Neural cell (in vitro differentiated cells): ENCODE measurements at regions not wholly inside any gene's neighbourhood (a gene's known extent, or its start where the extent isn't known, plus 50 kb on each side); places are given as distances from the start of the nearest gene placed in this dataset.
A peak's percentile ranks its signal among the peaks of the same experiment; 100 is the strongest.

Experiments
- H2AFZ ChIP-seq: fragments of 200-600, 300-800 bp; sonication (generic), shearing (Covaris generic); 2 replicates; pipeline ENCODE4 v1.6.0; 2014; ENCODE audit warnings: low read depth, mild to moderate bottlenecking, antibody characterized with exemption, low read length, moderate library complexity
- H3F3A ChIP-seq: fragments of 200-600 bp; shearing (Covaris generic); 2 replicates; pipeline ENCODE4 v1.6.1; 2016; ENCODE audit warnings: mild to moderate bottlenecking, moderate library complexity, mixed read lengths, antibody characterized with exemption, low read length; ENCODE audit not compliant: insufficient read depth, poor library complexity, severe bottlenecking
- H3K27ac ChIP-seq: fragments of 200-600, 300-800 bp; sonication (generic), shearing (Covaris generic); 2 replicates; pipeline ENCODE4 v1.5.1; 2014; ENCODE audit warnings: mild to moderate bottlenecking, low read length, moderate library complexity
- H3K27me3 ChIP-seq: fragments of 300-800, 200-600 bp; sonication (generic), shearing (Covaris generic); 2 replicates; pipeline ENCODE4 v1.6.0; 2014; ENCODE audit warnings: mild to moderate bottlenecking, low read depth, low read length, moderate library complexity; ENCODE audit not compliant: insufficient read depth
- H3K36me3 ChIP-seq: fragments of 300-800, 200-600 bp; sonication (generic), shearing (Covaris generic); 2 replicates; pipeline ENCODE4 v1.5.1; 2014; ENCODE audit warnings: mild to moderate bottlenecking, antibody characterized with exemption, low read length, moderate library complexity; ENCODE audit not compliant: insufficient read depth
- H3K4me2 ChIP-seq: fragments of 300-800, 200-600 bp; sonication (generic), shearing (Covaris generic); 2 replicates; pipeline ENCODE4 v1.6.0; 2014; ENCODE audit warnings: mild to moderate bottlenecking, low read length
- H3K4me3 ChIP-seq: fragments of 300-800, 200-600 bp; sonication (generic), shearing (Covaris generic); 2 replicates; pipeline ENCODE4 v1.5.1; 2014; ENCODE audit warnings: mild to moderate bottlenecking, low read length, moderate library complexity
- H3K79me2 ChIP-seq: fragments of 200-600 bp; shearing (Covaris generic); replicated peaks from 2 replicates; pipeline ENCODE4 v1.6.0; 2014; ENCODE audit warnings: mild to moderate bottlenecking, low read length, moderate library complexity; ENCODE audit not compliant: insufficient read depth
- H3K9ac ChIP-seq: fragments of 300-800, 200-600 bp; sonication (generic), shearing (Covaris generic); 2 replicates; pipeline ENCODE4 v1.6.1; 2016; ENCODE audit warnings: mild to moderate bottlenecking, low read length, mixed read lengths
- H3K9me2 ChIP-seq: fragments of 200-600 bp; shearing (Covaris generic); 2 replicates; pipeline ENCODE4 v1.6.1; 2016; ENCODE audit warnings: mild to moderate bottlenecking, low read length, mixed read lengths; ENCODE audit not compliant: insufficient read depth
- H3K9me3 ChIP-seq: fragments of 200-600, 300-800 bp; sonication (generic), shearing (Covaris generic); 2 replicates; pipeline ENCODE4 v1.6.1; 2016; ENCODE audit warnings: mild to moderate bottlenecking, mixed run types, low read length, moderate library complexity, mixed read lengths
- H4K20me1 ChIP-seq: fragments of 200-600 bp; shearing (Covaris generic); 2 replicates; pipeline ENCODE4 v1.6.1; 2016; ENCODE audit warnings: mild to moderate bottlenecking, mixed run types; ENCODE audit not compliant: insufficient read depth
- EP300 ChIP-seq: fragments of 450-650 bp; conservative IDR thresholded peaks from 2 replicates; pipeline ENCODE4 v1.6.1; 2014; ENCODE audit warnings: antibody characterized with exemption, mild to moderate bottlenecking, moderate library complexity; ENCODE audit not compliant: poor library complexity, severe bottlenecking
- EZH2 ChIP-seq: fragments of 200-600, 300-800 bp; shearing (Covaris generic), sonication (generic); IDR thresholded peaks from 2 replicates; pipeline ENCODE4 v1.6.1; 2014; ENCODE audit warnings: antibody characterized with exemption, low read length, borderline replicate concordance, mild to moderate bottlenecking; ENCODE audit not compliant: insufficient read depth, poor library complexity, severe bottlenecking
- MXI1 ChIP-seq: fragments of 450-650 bp; conservative IDR thresholded peaks from 2 replicates; pipeline ENCODE4 v1.6.1; 2014; ENCODE audit warnings: antibody characterized with exemption, mild to moderate bottlenecking; ENCODE audit not compliant: poor library complexity, severe bottlenecking
- POLR2AphosphoS5 ChIP-seq: IDR thresholded peaks from 2 replicates; pipeline ENCODE4 v1.6.1; 2012
- RAD21 ChIP-seq: fragments of 450-650 bp; conservative IDR thresholded peaks from 2 replicates; pipeline ENCODE4 v1.6.1; 2014; ENCODE audit warnings: antibody characterized with exemption, mild to moderate bottlenecking, moderate library complexity
- SMC3 ChIP-seq: fragments of 450-650 bp; conservative IDR thresholded peaks from 2 replicates; pipeline ENCODE4 v1.6.1; 2014; ENCODE audit warnings: antibody characterized with exemption, mild to moderate bottlenecking, moderate library complexity; ENCODE audit not compliant: poor library complexity
- TAF1 ChIP-seq: IDR thresholded peaks from 2 replicates; pipeline ENCODE4 v1.6.1; 2012; ENCODE audit warnings: low read depth
- TF ChIP-seq, protein P1 (sequence below): fragments of 450-650 bp; IDR thresholded peaks from 2 replicates; pipeline ENCODE4 v1.5.1; 2014; ENCODE audit warnings: antibody characterized with exemption, mild to moderate bottlenecking, moderate library complexity; ENCODE audit not compliant: poor library complexity, severe bottlenecking
- TF ChIP-seq, protein P2 (sequence below): IDR thresholded peaks from 2 replicates; pipeline ENCODE4 v1.6.1; 2012; ENCODE audit warnings: borderline replicate concordance

DNA sequence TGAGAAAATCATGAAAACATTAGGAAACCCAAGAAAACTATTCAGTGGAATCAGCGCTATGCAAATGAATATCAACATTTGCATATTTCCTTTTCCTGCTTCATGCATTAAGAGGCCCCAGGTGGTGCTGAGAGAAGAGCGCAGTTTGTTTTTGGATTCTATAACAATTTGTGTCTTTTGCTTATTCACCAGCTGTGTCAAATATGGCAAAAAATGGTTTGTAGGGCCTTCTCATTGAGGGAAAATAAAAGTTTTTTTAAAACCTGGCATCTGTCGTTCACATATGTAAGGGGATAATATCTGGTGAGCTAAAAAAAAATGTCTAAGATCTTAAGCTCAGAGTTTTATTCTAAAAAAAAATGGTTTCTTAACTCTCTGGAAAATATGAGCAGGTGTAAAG is 122.5 kb upstream of the ROBO2 start:
- no peak for TF ChIP-seq MXI1
- TF ChIP-seq, protein P1, sequence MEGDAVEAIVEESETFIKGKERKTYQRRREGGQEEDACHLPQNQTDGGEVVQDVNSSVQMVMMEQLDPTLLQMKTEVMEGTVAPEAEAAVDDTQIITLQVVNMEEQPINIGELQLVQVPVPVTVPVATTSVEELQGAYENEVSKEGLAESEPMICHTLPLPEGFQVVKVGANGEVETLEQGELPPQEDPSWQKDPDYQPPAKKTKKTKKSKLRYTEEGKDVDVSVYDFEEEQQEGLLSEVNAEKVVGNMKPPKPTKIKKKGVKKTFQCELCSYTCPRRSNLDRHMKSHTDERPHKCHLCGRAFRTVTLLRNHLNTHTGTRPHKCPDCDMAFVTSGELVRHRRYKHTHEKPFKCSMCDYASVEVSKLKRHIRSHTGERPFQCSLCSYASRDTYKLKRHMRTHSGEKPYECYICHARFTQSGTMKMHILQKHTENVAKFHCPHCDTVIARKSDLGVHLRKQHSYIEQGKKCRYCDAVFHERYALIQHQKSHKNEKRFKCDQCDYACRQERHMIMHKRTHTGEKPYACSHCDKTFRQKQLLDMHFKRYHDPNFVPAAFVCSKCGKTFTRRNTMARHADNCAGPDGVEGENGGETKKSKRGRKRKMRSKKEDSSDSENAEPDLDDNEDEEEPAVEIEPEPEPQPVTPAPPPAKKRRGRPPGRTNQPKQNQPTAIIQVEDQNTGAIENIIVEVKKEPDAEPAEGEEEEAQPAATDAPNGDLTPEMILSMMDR: no peak
- no peak for TF ChIP-seq EZH2
- TF ChIP-seq TAF1: no peak
- TF ChIP-seq, protein P2, sequence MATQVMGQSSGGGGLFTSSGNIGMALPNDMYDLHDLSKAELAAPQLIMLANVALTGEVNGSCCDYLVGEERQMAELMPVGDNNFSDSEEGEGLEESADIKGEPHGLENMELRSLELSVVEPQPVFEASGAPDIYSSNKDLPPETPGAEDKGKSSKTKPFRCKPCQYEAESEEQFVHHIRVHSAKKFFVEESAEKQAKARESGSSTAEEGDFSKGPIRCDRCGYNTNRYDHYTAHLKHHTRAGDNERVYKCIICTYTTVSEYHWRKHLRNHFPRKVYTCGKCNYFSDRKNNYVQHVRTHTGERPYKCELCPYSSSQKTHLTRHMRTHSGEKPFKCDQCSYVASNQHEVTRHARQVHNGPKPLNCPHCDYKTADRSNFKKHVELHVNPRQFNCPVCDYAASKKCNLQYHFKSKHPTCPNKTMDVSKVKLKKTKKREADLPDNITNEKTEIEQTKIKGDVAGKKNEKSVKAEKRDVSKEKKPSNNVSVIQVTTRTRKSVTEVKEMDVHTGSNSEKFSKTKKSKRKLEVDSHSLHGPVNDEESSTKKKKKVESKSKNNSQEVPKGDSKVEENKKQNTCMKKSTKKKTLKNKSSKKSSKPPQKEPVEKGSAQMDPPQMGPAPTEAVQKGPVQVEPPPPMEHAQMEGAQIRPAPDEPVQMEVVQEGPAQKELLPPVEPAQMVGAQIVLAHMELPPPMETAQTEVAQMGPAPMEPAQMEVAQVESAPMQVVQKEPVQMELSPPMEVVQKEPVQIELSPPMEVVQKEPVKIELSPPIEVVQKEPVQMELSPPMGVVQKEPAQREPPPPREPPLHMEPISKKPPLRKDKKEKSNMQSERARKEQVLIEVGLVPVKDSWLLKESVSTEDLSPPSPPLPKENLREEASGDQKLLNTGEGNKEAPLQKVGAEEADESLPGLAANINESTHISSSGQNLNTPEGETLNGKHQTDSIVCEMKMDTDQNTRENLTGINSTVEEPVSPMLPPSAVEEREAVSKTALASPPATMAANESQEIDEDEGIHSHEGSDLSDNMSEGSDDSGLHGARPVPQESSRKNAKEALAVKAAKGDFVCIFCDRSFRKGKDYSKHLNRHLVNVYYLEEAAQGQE: no peak
- TF ChIP-seq EP300: no peak
- no peak for TF ChIP-seq SMC3
- no peak for TF ChIP-seq POLR2AphosphoS5
- TF ChIP-seq RAD21: no peak
- no peaks in the 10 kb centered on the region for H4K20me1 ChIP-seq
- H3F3A ChIP-seq: no peaks in the 10 kb centered on the region
- H3K4me2 ChIP-seq: peak overlapping the region; percentile 5
- no peaks in the 10 kb centered on the region for H3K9me2 ChIP-seq
- H3K27ac ChIP-seq: no peak overlapping the region
- no peaks in the 10 kb centered on the region for H3K79me2 ChIP-seq
- no peak overlapping the region for H3K4me3 ChIP-seq
- H3K36me3 ChIP-seq: no peaks in the 10 kb centered on the region
- H2AFZ ChIP-seq: no peak overlapping the region
- no peaks in the 10 kb centered on the region for H3K9me3 ChIP-seq
- H3K9ac ChIP-seq: no peak overlapping the region
- no peaks in the 10 kb centered on the region for H3K27me3 ChIP-seq

DNA sequence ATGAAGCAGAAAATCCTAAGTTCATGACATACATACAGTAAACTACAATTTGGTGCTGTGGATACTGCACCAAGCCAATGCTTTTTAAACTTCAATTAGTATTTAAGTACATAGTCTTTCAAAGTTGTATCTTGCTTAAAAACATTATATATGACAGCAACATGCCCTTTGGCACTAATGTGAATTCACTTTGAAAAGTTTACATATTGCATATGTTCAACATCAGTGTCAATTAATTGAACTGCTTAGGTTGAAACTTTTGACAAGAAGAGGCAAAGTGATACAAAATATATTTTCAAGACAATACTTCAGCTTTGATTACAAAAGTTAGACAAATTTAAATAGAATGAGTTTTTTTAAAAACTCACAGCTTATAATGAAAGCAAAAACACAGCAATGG is 119.4 kb upstream of the ROBO2 start:
- Histone ChIP-seq H3K36me3 (no peaks in the 10 kb centered on the region), H3F3A (no peaks in the 10 kb centered on the region), H3K79me2 (no peaks in the 10 kb centered on the region), H2AFZ (no peak overlapping the region), H3K27ac (no peak overlapping the region), H3K27me3 (no peaks in the 10 kb centered on the region), H3K9me2 (no peaks in the 10 kb centered on the region), H3K4me2 (no peak overlapping the region), H3K9me3 (no peaks in the 10 kb centered on the region), H3K9ac (no peak overlapping the region), H4K20me1 (no peaks in the 10 kb centered on the region), H3K4me3 (no peak overlapping the region)
- TF ChIP-seq TAF1 (no peak), MXI1 (no peak), POLR2AphosphoS5 (no peak), EZH2 (no peak), RAD21 (no peak), SMC3 (no peak), EP300 (no peak)
- TF ChIP-seq, protein P2: no peak
- TF ChIP-seq, protein P1: no peak
